Left kidney (tissue), 1 donor: ENCODE measurements at regions not wholly inside any gene's neighbourhood (a gene's known extent, or its start where the extent isn't known, plus 50 kb on each side); places are given as distances from the start of the nearest gene placed in this dataset.

ENCODE experiments used
- DNase-seq: peaks from one replicate; pipeline ENCODE4 v3.0.0-alpha.2; 2013

GRCh38 chr18:10316778-10317177 lies 137.7 kb upstream of the APCDD1 start:
- DNase-seq, result no peak

DNA sequence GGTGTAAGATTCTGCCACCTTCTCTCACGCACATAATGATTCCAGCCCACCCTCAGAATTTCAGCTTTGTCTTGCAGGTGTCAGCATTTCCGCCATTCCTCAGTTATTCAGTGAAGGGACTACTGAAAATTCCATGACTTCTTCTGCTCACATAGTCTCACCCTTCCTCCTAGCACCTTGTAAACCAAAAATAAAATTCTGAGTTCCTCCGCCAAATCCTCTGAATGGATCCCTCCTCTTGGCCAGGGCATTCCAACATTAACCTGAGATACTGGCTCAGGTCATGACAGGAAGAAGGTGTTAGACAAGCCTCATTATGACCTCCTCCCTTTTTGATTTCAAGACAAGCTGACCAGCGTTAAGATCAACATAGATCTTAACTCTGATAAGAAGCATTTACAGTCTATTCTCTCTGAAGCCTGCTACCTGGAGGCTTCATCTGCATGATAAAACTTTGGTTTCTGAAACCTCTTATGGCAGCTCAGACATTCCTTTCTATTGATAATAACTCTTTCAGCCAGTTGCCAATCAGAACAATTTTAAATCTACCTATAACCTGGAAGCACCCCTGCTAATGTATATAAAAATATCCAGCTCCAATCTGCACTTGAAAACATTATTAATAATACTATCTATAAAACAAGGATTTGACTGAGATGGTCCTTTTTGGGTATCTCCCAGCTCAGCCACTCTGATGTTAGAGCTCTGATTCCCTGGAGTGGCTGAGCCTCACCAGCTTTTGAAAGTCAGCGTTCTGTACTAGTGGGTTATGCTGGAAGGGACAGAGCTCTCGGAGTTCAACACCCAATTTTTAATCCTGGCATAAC lies 136.4 kb upstream of the APCDD1 start:
- no peak for DNase-seq

DNA sequence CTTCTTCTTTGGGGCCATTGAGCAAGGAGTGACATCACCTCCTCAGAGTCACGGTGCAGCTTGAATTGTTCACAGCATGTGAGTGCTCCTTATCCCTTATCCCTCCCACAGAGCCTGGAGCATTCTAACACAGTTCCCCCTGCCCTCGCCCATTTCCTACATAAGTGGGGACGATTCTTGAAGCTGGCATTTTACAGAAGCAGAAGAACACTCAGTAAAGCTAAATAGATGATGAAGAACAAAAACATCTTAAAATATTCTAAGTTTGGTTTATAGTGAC lies 135.8 kb upstream of the APCDD1 start:
- DNase-seq, result no peak

- DNase-seq, result no peak
Observed at GRCh38 chr18:10319026-10319425, 135.4 kb upstream of the APCDD1 start.

GRCh38 chr18:10319914-10320600 lies 134.4 kb upstream of the APCDD1 start:
- DNase-seq, result no peak

DNA sequence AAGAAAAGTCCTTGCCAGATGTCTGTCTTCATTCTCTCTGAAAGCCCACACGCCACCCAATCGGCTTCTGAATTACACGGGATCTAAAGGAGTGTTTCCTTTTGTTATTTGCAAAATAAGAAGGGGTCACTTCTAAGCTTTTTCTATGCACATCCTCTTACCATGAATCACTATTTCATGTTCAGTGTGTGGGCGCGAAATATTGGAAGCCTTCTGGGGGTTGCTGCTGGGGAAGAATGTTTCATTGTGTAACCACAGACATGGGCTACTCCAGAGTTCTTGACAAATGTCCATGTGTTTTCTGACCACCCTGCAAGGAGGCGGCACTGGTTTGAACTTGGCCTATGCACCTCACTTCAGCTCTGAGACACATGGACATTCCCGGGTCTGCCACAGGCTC lies 133.6 kb upstream of the APCDD1 start:
- DNase-seq, result no peak

DNA sequence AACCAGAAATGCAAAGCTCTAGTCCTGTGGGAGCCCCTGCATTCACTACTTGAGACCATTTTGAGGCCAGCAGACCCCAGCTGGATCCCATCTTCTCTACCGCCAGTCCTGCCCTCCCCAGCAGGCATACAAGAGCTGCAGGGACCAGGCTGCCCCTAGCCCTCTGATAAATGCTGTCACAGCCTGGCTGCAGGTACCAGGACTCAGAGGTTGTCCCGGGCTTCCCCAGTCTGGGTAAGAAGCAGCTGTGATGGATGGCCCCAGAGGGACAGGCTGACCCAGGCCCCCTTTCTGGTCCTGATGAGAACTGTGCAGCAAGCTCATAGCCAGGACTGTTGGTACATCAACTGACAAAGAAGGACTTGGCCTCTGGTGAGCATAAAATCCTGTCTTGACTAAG lies 132.9 kb upstream of the APCDD1 start:
- DNase-seq, result no peak

DNA sequence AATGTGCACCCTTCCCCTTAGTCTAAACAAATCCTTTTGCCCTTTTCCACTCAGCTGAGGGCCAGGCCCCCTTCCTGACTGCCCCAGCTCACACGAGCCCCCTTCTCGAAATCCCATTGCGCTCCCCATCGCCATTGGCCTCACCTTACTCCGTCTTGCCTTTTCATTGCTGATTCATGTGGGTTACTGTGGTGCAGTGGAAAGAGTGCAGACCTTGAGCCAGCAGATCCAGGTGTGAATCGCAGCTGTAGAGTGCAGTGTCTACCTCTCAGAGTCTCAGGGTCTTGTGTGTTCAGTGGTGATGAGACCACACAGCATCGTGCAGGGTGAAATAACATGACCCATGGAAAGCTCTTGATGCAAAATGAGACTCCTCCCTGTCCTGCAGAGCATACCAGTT lies 132.4 kb upstream of the APCDD1 start:
- DNase-seq, result no peak

DNA sequence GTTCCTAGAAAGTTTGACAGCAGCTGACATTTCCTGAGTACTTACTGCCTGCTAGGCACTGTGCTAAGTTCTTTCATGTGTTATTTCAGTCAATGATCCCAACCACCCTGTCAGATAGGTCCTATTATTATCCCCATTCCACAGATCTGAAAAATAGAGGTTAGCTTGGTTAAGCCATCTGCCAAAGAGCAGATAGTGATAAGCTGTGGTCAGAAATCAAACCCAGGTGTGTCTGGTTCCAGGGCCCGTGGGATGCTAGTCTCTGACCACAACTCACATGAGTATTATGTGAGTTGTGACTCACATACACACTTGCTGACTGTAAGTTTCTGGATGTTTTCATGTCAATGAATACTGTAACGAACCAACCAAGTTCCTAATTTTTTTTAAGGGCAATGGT lies 132.0 kb upstream of the APCDD1 start:
- DNase-seq, result no peak

- DNase-seq, result no peak
Observed at GRCh38 chr18:10329101-10329500, 125.3 kb upstream of the APCDD1 start.

DNA sequence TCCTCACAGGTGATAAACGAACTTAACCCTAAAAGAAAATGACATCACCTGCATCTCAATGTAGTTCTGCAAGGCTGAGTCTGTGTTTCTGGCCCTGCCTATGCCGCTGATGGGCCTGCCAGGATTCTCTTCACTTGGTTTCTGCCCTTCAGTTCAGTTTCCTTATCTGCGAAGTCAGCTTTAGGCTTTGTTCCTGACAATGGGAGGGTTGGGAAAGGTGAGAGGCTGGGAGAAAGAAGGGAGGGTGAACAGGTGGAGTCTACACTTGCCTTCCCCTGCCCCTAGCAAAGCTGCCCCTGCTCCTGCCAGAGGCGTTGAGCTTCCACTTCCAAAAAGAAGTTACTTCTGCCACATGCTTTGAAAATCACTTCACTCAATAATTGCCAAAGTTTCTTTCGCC lies 124.0 kb upstream of the APCDD1 start:
- no peak for DNase-seq

GRCh38 chr18:10332452-10332851 lies 122.0 kb upstream of the APCDD1 start:
- DNase-seq, result no peak

GRCh38 chr18:10336749-10337350 lies 117.6 kb upstream of the APCDD1 start:
- no peak for DNase-seq

DNA sequence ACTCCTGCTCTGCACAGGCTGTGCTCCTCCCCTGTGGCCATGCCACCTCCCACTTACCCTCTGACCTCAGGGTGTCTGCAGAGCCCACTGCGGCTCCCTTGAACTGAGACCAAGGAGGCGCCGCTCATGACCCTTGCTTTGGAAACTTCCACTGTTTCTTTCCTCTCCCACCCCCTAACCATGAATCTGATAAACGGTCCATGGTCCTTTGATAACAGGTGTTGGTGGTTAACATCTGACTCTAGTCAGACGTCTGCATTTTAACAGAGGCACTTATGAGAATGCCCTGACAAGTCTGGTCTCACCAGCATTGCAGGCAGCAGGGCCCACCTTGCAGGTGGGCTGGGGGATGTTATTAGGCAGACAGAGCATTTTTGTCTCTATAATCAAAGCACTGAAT lies 113.6 kb upstream of the APCDD1 start:
- no peak for DNase-seq

DNA sequence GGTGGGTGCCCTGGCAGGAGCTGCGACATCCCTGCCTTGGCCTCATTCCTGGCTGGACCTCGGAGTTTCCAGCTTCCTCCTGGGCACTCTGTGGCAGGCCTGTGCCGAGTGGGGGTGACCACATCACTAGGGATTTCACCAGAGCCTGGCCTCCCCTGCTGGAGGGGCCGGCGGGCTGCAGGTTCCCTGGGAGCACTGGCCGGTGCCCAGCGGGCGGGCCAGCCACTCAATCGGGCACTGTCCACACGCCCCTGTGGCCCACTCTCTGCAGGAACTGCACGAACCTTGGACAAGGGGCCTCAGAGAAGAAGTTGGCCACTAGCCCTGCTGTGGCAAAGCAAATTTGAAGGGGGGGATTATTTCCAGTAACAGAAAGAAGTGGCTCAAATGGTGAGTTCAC lies 110.7 kb upstream of the APCDD1 start:
- DNase-seq, result no peak

DNA sequence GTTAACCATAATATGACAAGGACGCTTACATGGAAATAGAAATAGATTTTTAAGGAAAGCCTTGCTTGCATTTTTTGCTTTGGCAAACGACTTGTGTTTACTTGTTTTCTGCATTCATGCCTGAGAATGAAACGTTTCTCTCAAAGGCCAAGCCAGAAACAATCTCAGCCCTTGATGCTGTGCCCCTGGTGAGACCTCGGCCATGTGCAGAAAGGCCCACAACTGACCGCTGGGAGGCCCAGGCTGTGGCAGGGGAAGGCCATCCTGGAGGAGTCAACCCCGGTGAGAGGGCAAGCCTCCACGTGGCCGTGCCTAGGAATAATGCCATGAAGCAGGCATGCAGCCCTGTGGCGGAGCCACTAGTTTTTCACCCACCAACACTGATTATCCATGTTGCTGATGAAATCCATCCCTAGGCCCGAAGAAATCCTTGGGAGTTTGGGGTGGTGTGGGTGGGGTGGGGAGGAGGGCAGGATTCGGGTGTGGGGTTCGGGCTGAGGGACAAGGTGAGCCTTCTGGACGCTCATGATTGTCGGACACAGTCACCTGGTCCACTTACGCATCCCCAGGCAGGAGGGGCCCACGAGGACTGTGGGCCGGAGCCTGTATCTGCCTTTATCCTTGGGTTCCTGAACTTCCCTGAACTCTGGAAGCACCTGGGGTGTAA lies 107.6 kb upstream of the APCDD1 start:
- no peak for DNase-seq

DNA sequence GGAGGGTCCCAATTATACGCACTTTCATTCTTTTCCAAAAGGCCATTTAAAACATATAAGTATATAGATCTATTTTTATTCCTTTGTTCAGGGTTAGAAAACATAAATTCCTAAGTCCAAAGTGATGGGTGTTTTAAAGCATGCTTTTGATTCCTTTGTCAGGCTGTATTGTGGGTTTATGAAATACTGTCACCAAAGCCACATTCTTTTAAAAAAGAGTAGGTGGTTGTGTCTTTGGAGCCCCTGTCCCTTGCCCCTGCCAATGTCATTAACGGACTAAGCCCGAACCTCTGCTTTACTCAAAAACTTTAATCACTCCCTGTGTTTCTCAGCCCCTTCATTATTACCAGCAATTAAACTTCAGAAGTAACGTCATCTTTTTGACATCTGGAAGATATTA lies 104.9 kb upstream of the APCDD1 start:
- no peak for DNase-seq

GRCh38 chr18:10350661-10351060 lies 103.8 kb upstream of the APCDD1 start:
- DNase-seq, result no peak

- no peak for DNase-seq
Observed at GRCh38 chr18:10351219-10351818, 103.1 kb upstream of the APCDD1 start.

GRCh38 chr18:10351858-10352257 lies 102.6 kb upstream of the APCDD1 start:
- no peak for DNase-seq

GRCh38 chr18:10352671-10353070 lies 101.8 kb upstream of the APCDD1 start:
- no peak for DNase-seq

- no peak for DNase-seq
Observed at GRCh38 chr18:10353791-10354190, 100.6 kb upstream of the APCDD1 start.
